Pons (tissue), 1 donor: ENCODE measurements at regions not wholly inside any gene's neighbourhood (a gene's known extent, or its start where the extent isn't known, plus 50 kb on each side); places are given as distances from the start of the nearest gene placed in this dataset.

ENCODE experiments used
- DNase-seq: peaks from one replicate; pipeline ENCODE4 v3.0.0-alpha.2; 2016; ENCODE audit warnings: low spot score

DNA sequence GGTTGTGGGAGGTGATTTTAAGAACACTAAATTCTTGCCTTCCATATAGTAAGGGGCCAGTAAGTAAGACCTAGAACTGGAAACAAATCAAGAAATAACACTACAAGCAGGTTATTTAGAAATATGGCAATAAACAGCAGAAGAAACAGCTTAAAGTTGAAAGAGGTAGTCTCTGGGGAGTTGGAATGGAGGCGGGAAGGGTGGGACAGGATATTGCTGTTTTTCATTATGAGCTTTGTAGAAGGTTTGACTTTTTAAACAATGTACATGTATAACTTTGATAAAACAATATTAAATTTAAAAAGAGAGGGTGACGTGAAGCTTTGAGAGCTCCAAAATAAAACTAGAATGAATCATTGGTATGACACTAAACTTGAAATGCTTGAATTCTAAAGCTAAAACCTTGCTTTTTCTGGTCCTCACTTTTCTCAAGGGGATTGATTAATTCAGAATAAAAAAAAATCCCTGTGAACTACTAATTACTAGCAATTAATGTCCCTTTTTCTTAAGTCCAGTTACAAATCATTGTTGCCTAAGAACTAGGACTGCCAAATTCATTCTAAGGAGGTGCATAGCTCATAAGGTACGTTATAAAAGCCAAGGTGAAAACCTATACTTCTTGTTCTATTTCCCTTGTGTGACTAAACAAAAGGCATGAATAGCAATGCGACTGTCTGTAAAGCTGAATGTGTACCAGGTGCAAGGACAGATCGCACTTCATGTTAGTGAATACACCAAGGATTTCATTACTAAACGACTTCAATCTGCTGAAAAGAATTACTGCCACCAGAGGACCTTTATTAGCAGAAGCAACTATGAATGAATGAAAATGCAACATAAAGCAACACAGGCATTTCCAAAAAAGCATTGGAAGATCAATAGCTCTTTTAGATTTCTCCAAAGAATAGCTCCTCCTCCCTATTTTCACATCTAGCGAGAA lies 177.5 kb downstream of the RBM43 start:
- DNase-seq: no peak

DNA sequence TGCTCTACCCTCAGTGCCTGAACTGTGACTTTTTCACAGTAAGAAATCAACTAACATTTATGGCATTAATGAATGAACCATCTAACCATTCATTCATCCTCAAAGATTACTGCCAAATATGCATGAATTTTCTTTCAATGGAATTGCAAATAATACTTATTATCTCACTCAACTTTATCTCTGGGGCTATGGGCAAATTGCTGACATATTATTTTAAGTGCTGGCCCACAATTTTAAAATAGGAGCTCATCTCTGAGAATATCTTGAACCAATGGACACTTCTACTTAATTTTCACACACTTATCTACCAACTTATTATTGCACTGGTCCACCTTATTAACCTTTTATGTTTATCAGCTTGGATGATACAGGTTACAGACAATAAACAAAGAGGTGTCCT lies 182.8 kb downstream of the RBM43 start:
- DNase-seq: no peak

DNA sequence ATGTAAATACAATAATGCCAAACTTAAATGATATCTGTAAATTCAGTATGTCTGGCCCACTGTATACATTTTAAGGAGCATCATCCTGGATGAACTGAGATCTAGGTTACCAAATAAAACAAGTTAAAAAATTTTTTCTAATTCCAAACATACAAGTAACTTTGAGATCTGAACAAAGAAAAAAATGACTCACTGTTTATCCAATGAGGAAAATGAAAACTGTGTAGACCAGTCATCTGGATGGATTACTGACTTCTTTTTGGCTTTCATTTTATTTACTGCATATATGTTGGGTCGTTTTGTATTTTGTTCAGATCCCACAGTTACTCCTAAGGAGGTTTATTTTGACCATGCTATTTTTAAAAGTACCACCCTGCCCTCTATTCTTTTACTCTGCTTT lies 189.8 kb downstream of the RBM43 start:
- no peak for DNase-seq

DNA sequence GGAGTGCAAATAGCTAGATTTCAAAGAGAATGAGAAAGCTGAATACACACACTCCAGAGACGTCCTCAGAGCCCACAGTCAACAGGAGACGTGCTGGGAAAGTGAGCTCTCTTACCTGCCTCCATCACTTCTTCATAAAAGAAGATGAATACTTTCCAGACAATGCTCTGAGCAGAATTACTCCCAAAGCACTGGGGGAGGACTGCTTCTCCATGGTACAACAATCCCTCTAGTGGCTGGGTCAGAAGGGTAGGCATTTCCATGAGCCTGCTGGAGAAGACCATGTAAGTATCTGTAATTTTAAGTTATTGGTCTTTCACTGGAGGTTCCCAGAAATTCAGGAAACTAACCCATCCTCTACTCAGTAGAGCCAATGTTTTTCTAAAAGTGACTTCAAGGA lies 190.3 kb downstream of the RBM43 start:
- DNase-seq: no peak

DNA sequence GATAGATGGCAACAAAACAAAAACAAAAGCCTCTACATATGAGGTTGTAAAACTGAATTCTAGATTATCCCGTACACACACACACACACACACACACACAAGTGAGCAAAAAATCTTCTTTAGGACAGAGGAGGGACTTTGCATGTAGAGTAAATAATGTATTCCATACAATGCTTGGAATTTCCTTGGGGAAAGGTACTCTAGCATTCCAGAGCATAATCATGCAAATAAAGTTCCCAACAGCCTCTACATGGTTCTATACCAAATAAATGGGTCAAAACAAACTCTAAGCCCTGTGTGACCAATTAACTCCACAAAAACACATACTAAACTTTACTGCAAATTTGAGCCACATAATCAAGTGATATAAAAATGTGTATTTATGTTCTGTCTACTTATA lies 191.4 kb downstream of the RBM43 start:
- no peak for DNase-seq

DNA sequence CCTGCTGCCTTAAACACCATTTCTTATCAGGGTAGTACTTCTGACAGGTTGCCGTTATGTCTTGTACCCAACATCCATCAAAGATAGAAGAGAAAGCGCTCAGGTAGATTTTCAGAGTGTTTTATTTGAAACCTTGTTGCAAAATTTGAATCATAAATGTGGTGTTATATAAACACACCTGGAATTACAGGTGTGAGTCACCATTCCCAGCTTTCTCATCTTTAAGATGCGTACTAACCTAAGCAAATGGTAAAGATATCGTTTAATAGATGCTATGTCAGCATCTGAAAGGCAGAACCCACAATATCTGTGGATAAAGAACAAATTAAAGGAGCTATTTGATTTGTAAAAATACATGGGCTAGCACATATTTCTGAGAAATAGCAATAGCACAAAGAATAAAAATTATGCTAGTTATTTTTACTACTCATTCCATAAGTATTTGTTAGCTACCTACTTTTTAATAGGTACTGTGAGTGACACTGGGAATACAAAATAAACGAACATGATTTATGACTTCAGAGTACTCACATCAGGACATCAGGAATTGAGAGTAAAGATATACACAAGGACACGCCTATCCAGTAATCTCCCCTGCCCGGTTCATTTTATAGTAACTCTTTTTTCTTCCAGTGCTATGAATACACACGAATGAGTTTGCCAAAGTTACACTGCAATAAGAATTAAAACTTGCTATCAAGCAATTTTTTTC lies 193.8 kb downstream of the RBM43 start:
- no peak for DNase-seq

DNA sequence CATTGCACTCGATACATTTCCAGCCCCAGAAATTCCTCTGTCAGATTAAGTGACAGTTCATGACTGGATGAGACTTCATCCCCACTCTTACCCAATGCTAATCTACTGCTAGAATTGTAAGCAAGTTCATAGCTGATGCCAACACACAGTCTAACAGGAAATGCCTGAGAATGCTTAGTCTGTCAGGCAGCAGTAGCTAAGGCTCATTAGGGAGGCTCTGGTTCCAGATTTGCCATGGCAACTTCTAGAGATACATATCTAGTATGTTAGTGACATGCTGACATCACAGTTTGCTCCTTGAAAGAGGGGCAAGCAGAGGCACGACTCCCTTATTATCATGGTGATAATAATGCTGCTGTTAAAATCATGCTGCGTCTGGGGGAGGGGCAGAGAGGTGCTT lies 198.4 kb downstream of the RBM43 start:
- no peak for DNase-seq

DNA sequence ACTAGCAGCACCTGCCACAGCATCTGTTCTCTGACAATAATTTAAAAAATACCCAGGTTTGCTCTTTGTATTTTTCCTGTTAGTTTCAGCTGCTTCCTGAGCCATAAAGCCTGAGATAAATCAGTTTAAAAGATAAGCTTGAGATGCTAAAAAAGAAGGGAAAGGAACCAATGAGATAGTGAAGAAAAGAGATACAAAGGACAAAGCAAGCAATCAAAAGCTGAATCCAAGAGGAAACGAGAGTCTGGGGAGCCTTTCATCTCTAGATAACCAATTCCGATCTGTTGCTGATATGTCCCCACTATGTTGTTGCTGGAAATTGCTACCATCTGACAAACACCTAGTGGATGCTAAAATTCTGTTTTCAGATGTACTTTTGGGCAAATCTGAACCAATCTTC lies 201.4 kb downstream of the RBM43 start:
- DNase-seq: no peak

DNA sequence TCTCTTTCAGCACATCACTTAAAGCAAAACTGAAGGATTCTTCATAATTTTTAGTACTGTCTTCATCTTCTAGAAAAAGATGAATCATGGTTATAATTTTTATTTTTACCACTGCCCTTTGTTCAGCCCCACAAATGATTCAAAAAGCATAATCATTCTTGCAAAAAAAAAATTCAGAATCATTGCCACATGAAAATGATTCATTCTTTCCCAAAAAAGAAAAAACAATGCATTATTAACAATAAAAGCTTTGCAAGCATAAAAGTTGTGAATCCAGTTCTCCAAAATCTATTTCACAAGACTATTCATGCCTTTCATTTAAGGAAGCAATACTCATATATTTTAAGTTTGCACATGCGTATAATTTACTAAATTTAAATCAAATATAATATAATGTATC lies 204.8 kb downstream of the RBM43 start:
- no peak for DNase-seq

DNA sequence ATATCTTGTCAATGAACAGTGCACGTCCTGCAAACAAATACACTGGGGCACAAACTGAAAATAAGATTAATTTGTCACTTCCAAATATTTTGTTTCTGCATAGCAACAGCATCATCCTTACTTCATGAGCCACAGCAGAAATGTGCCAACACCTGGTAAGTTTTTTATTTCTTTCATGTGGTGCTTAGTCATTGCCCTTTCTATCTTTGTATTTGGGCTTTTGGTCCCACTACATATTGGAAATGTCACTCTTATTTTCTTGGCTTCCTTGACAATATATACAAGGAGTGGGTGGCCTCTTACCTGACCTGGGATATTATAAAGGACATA lies 208.0 kb downstream of the RBM43 start:
- no peak for DNase-seq

DNA sequence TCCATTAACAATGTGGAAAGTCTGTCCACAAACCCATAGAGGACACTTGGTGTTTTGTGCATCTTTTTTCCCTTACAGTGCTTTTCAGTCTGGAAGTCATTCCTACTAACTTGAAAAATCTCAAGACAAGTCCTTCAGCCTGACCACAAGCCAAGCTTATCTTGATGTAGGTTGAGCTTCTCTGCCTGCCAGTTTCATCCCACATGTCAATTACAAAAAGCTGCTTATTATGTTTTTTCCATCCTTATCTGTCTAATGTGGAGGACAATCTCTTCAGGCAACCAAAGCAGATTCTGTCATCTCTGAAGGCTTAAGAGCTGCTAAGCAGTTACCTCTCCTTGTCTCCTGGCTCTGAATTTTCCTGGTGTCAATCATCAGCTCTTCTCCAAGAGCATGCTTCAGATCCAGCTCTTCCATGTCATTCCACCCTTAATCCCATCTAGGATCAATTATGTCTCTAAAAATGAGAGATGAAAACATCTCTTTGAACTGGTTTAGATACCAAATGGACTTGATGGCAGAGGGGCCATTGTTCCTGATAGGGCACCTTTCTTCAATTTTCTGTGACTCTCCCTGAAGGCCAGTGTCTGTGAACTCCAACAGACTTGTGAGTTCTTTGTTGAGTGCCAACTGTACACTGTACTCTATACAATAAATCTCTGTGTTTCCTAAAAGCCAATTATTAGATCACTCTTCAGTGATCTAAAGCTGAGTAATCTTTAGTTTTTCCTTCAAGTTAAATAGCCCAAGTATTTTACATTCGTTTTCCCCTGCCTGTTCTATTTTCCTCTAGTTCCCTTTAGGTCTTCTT lies 208.6 kb downstream of the RBM43 start:
- no peak for DNase-seq

DNA sequence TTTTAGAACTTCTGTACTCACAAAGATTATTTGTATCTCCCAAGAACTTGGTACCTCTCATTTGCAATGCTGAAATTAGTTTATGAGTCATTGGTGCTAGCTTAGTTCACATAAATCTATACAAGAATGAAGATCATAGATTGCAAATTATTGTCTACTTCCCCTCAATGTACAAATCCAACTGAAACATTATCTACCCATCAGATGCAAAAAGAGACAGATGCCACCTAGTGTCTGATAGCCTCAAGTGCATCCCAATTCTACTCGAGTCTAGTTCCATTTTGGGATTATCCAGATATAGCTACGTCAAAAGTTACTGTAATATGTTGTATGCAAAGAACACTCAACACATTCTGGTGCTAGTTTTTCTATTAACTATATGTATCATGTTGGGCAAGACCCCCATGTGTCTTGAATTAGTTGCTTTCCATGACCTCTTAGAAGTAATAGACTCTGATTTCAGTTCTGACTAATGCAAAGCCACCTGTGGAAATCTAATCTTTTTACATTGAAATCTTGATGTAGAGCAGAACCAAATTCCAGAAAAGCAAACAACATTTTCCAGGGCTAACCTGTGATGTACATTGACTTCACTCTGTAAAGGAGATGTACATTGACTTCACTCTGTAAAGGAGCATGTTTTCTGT lies 210.0 kb downstream of the RBM43 start:
- DNase-seq: peak; percentile 61

DNA sequence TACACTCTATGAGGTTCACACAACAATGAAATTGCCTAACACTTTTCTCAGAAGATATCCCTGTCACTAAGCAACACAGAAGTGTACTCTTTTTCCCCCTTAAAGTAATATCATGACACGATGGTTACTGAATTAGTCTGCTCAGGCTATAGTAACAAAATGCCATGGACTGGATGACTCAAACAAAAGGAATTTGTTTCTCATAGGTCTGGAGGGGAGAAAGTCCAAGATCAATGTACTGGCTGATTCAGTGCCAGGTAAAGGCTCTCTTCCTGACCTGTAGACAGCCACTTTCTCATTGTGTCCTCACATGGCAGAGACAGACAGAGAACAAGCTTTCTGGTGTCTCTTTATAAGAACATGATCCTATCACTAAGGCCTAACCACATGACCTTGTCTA lies 211.9 kb downstream of the RBM43 start:
- no peak for DNase-seq

DNA sequence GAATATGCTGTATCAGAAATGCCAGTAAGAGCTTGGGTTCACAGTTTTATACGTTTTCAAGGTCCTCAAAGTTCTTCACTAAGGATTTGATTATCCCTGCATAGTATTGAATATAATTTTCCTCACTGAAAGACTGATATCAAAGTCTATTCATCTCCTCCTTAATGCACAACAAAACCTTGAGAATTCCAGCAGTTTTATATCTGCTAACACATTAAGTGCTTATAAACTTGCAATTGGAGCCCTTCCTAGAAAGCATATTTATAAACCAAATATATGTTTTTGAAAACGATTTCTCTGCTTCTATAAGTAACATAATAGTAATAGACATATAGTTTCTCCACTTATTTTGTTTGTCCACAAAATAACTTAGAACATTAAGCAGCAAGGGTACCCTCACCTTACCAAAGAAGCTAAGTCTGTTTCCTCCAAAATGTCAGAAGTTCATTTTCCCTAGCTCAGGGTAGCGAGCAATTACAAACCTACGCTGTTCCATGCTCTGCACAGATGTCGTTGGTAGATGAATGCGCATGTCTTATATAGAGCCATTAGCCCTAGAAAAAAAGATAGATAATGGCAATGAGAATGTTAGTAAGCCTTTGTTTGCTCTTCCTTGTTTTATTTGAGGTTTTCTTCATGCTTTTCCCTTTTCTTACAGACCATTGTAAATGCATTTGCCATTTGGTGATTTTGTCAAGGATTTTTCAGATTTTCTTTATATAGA lies 213.2 kb downstream of the RBM43 start:
- no peak for DNase-seq

DNA sequence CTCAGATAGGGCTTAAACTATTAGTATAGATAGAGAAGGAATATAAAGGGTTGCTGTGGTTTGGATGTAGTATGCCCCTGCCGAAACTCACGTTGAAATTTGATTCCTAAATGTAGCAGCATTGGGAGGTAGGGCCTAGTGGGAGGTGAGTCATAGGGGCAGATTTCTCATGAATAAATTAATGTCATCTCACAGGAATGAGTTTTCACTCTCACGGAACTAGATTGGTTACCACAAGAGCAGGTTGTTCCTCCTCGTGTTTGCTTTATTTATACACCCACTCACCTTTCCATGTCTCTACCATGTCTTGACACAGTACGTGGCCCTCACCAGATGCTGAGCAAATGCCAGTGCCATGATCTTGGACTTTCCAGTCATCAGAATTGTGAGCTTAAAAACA lies 218.2 kb downstream of the RBM43 start:
- DNase-seq: no peak

DNA sequence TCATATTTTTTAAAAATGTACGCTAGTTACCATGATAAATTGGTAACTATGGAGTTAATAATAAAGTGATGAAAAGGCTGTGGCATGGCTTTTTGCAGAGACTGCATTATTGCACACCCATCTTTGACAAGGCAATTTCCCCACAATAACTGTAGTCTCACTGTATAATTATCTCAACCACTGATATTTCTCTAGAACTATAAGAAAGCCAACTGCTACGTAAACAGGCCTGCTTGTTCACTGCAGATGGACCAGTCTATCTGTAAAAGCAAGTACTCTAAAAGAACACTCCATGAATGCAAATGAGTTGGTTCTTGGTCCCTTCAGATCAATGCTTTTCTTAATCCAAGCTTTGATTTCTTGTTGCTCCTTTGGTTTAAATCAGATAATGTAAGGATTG lies 218.7 kb downstream of the RBM43 start:
- DNase-seq: no peak

DNA sequence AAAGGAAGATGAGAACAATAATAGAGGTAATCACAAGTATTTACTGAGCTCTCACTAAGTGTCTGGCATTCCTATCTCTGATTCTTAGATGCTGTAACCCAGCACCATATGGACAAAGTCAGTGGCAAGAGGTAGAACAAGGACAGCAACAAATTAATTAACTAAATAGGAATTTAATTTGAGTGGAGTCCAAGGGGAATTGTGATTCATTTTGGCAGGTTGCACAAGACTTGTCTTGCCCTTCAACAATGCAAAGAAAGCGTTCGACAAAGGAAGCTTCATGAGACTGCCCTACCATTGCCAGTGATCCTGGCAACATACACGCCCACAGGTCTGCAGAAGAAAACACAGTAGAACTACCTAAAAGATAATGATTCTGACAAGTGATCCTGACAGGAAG lies 221.6 kb downstream of the RBM43 start:
- no peak for DNase-seq

DNA sequence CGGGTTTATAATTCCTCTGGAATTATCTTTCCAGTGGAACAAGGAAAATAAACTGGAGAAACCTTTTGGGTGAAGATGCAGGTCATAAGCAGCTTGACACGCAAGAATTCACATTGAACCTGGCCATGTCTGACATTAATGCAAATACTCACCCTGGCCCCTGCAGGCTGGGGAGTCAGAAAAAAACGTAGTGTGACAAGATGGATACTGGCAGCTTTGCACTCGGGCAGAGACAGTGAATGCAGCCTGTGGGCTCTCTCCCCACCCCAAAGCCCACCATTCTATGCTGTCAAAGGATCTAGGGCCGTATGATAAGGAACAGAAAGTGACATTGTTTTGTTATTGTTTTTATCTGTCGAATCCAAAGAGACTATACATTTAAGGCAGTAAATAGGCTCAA lies 223.1 kb downstream of the RBM43 start:
- DNase-seq: no peak

DNA sequence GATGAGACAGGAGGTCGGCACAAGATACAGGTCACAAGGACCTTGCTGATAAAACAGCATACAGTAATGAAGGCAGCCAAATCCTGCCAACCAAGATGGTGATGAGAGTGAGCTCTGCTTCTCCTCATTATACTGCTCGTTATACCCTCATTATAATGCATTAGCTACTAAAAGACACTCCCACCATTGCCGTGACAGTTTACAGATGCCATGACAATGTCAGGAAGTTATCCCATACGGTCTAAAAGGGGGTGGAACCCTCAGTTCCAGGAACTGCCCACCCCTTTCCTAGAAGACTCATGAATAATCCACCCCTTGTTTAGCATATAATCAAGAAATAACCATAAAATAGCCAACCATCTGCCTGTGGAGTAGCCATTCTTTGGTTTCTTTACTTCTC lies 224.2 kb downstream of the RBM43 start:
- DNase-seq: no peak

DNA sequence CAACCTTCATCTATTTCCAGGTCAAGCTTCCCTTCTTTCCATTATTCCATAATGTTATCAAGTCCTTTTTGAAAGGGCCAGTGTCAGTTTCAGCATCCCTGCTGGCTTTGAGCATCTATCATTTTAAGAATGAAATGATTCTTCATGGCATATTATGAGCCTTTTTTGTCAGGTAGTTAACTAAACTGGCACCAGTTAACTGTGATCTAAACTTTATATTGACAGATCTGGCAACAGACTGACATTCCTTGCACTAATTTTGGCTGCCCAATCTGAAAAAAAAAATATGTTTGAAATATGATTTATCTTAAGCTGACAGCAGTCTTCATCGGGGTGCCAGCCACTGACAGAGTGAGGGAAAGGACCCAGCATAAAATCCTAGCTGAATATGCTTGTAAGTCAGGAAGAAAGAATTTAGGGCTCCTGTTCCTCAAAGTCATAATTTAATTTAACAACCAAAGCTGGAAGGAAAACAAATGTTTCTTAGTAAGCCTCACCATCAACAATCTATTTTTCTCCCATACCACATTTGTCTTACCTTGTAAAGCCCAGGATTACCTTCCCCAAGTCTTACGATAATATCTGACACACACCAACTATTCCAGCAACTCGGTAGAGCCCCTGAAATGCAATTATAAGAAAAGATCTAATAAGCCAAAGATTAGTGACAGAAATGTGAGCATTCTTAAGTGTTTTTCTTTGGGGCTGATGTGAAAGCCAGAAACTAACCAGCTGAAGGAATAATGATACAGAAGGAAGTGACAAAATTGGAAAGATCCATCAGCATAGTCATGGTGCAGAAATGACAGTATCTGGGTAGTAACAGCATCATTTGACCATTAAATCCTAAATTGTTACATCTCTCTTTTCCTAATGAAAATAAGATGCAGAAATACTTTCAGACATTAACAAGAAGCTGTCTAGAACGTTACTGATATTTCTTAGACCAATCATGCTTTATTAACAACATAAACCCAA lies 228.1 kb downstream of the RBM43 start:
- no peak for DNase-seq
